PC-9 (cell line): ENCODE measurements at regions not wholly inside any gene's neighbourhood (a gene's known extent, or its start where the extent isn't known, plus 50 kb on each side); places are given as distances from the start of the nearest gene placed in this dataset.

ENCODE experiments used
- BruUV-seq: library from RNA; stranded (reverse); fragments of 400-500 nt; replicated peaks from 2 replicates; lab custom pipeline; 2021; lab: Mats Ljungman, UMichigan
- CTCF ChIA-PET: fragments of 300-600 bp; sonication (Branson Sonifier 250); formaldehyde crosslinking; loops from one replicate; lab custom pipeline; 2022; ENCODE audit warnings: antibody characterized with exemption; lab: Charles Lee
- POLR2A ChIA-PET: fragments of 300-600 bp; sonication (Branson Sonifier 250); formaldehyde crosslinking; loops from one replicate; lab custom pipeline; 2022; ENCODE audit warnings: antibody characterized with exemption; ENCODE audit not compliant: unreplicated experiment; lab: Charles Lee
- DNase-seq, 2 experiments: peaks; one replicate each; pipeline versions ENCODE4 v3.0.0 to v3.0.0-alpha.2; 2015 to 2022; ENCODE audit warnings: mixed read lengths in 1 of 2
- H2AFZ ChIP-seq: fragments of 200-600 bp; sonication (generic); 2 replicates; pipeline ENCODE4 v1.8.1; 2017; ENCODE audit warnings: antibody characterized with exemption
- H3F3A ChIP-seq: fragments of 200-600 bp; sonication (generic); 2 replicates; pipeline ENCODE4 v1.8.1; 2017; ENCODE audit warnings: antibody characterized with exemption, mild to moderate bottlenecking, low read depth; ENCODE audit not compliant: insufficient read depth
- H3K27ac ChIP-seq: fragments of 200-600 bp; sonication (generic); 2 replicates; pipeline ENCODE4 v1.6.1; 2016; ENCODE audit warnings: mixed run types
- H3K27me3 ChIP-seq: fragments of 200-600 bp; sonication (generic); 2 replicates; pipeline ENCODE4 v1.6.1; 2016; ENCODE audit warnings: low read depth, mixed run types; ENCODE audit not compliant: insufficient read depth
- H3K36me3 ChIP-seq: fragments of 200-600 bp; sonication (generic); 2 replicates; pipeline ENCODE4 v1.6.1; 2016; ENCODE audit warnings: low read depth, mixed run types
- H3K4me1 ChIP-seq: fragments of 200-600 bp; sonication (generic); replicated peaks from 2 replicates; pipeline ENCODE4 v1.6.1; 2016; ENCODE audit warnings: mixed run types; ENCODE audit not compliant: insufficient read depth
- H3K4me2 ChIP-seq: fragments of 200-600 bp; sonication (generic); 2 replicates; pipeline ENCODE4 v1.6.1; 2017; ENCODE audit warnings: mixed run types
- H3K4me3 ChIP-seq: fragments of 200-600 bp; sonication (generic); 2 replicates; pipeline ENCODE4 v1.6.1; 2016; ENCODE audit warnings: mixed run types
- H3K79me2 ChIP-seq: fragments of 200-600 bp; sonication (generic); 2 replicates; pipeline ENCODE4 v1.6.1; 2017; ENCODE audit warnings: low read depth, mixed run types
- H3K9me2 ChIP-seq: fragments of 200-600 bp; sonication (generic); 2 replicates; pipeline ENCODE4 v1.8.1; 2017; ENCODE audit warnings: mild to moderate bottlenecking; ENCODE audit not compliant: insufficient read depth
- H3K9me3 ChIP-seq: fragments of 200-600 bp; sonication (generic); 2 replicates; pipeline ENCODE4 v1.8.1; 2016; ENCODE audit warnings: low read depth; ENCODE audit not compliant: insufficient read depth
- H4K20me1 ChIP-seq: fragments of 200-600 bp; sonication (generic); 2 replicates; pipeline ENCODE4 v1.8.1; 2017; ENCODE audit not compliant: insufficient read depth
- EZH2 ChIP-seq: fragments of 200-600 bp; sonication (generic); IDR thresholded peaks from 2 replicates; pipeline ENCODE4 v1.8.0; 2017; ENCODE audit warnings: antibody characterized with exemption, low read depth
- intact Hi-C: fragments of 100-400 bp; cut with micrococcal nuclease; formaldehyde crosslinking; loops from one replicate; pipeline ENCODE4 v1.10.0; 2022; ENCODE audit not compliant: unreplicated experiment
- TF ChIP-seq, protein P1 (sequence below): fragments of 200-600 bp; sonication (generic); conservative IDR thresholded peaks from 2 replicates; pipeline ENCODE4 v1.6.1; 2017; ENCODE audit warnings: mixed run types, antibody characterized with exemption, mild to moderate bottlenecking, moderate library complexity

DNA sequence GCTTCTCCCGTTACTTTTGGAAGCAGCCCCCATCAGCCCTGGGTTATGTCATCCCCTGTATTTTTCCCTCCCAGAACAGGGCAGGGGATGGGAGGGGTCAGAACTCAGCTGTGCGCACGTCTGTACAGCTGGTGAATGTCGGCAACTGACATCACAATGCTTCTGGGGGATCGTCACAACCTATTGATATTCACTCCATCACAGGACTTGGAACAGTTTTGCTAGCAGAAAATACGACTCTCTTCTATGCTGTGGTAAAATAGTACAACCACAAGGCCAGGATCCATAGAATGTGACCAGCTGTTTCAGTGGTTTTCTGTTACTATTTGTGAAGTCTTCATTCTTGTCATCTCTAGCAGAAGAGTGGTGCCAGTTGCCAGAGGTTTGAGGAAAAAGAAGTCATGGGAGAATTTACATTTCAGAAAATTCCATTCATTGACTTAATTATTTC lies 77.1 kb upstream of the KLF4 start:
- Histone ChIP-seq H4K20me1 (no peaks in the 10 kb centered on the region), H3K36me3 (no peaks in the 10 kb centered on the region), H3K9me2 (no peaks in the 10 kb centered on the region), H3K9me3 (no peaks in the 10 kb centered on the region), H3K27me3 (no peaks in the 10 kb centered on the region), H3K79me2 (no peaks in the 10 kb centered on the region), H3K27ac (no peak overlapping the region), H3K4me3 (no peak overlapping the region), H2AFZ (no peak overlapping the region), H3K4me2 (no peak overlapping the region), H3K4me1 (peaks cover 12% of the 10 kb centered on the region), H3F3A (no peaks in the 10 kb centered on the region)
- no TSS peak for BruUV-seq
- CTCF ChIA-PET: no interaction called here
- no peak for DNase-seq
- POLR2A ChIA-PET: no interaction called here
- intact Hi-C loops: no loop called here
- TF ChIP-seq, protein P1, sequence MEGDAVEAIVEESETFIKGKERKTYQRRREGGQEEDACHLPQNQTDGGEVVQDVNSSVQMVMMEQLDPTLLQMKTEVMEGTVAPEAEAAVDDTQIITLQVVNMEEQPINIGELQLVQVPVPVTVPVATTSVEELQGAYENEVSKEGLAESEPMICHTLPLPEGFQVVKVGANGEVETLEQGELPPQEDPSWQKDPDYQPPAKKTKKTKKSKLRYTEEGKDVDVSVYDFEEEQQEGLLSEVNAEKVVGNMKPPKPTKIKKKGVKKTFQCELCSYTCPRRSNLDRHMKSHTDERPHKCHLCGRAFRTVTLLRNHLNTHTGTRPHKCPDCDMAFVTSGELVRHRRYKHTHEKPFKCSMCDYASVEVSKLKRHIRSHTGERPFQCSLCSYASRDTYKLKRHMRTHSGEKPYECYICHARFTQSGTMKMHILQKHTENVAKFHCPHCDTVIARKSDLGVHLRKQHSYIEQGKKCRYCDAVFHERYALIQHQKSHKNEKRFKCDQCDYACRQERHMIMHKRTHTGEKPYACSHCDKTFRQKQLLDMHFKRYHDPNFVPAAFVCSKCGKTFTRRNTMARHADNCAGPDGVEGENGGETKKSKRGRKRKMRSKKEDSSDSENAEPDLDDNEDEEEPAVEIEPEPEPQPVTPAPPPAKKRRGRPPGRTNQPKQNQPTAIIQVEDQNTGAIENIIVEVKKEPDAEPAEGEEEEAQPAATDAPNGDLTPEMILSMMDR: no peak
- TF ChIP-seq EZH2: no peak

- POLR2A ChIA-PET: no interaction called here
- intact Hi-C loops: no loop called here
- CTCF ChIA-PET: no interaction called here
- no TSS peak for BruUV-seq
- no peaks in the 10 kb centered on the region for H3K27me3 ChIP-seq
- no peak overlapping the region for H3K4me3 ChIP-seq
- no peak for TF ChIP-seq EZH2
- TF ChIP-seq, protein P1: no peak
- H4K20me1 ChIP-seq: no peaks in the 10 kb centered on the region
- no peaks in the 10 kb centered on the region for H3K79me2 ChIP-seq
- H3K4me1 ChIP-seq: peaks cover 4% of the 10 kb centered on the region
- H2AFZ ChIP-seq: no peak overlapping the region
- no peaks in the 10 kb centered on the region for H3K36me3 ChIP-seq
- H3K4me2 ChIP-seq: no peak overlapping the region
- DNase-seq: no peak
- no peaks in the 10 kb centered on the region for H3F3A ChIP-seq
- no peaks in the 10 kb centered on the region for H3K9me3 ChIP-seq
- H3K9me2 ChIP-seq: no peaks in the 10 kb centered on the region
- H3K27ac ChIP-seq: no peak overlapping the region
Measured at GRCh38 chr9:107562798-107563197, 73.2 kb upstream of the KLF4 start.

GRCh38 chr9:107559494-107560086 lies 70.0 kb upstream of the KLF4 start:
- no TSS peak for BruUV-seq
- Histone ChIP-seq H3K27me3 (no peaks in the 10 kb centered on the region), H3F3A (no peaks in the 10 kb centered on the region), H3K4me1 (peaks cover 14% of the 10 kb centered on the region), H3K4me2 (no peak overlapping the region), H3K36me3 (no peaks in the 10 kb centered on the region), H3K79me2 (no peaks in the 10 kb centered on the region), H4K20me1 (no peaks in the 10 kb centered on the region), H3K4me3 (no peak overlapping the region), H3K27ac (no peak overlapping the region), H3K9me3 (no peaks in the 10 kb centered on the region), H3K9me2 (no peaks in the 10 kb centered on the region), H2AFZ (no peak overlapping the region)
- ChIA-PET POLR2A (no interaction called here), CTCF (no interaction called here)
- TF ChIP-seq, protein P1: no peak
- no peak for TF ChIP-seq EZH2
- DNase-seq: no peak
- intact Hi-C loops: no loop called here
